Upper lobe of right lung (tissue), 1 donor: ENCODE measurements at regions not wholly inside any gene's neighbourhood (a gene's known extent, or its start where the extent isn't known, plus 50 kb on each side); places are given as distances from the start of the nearest gene placed in this dataset.

Source experiments
- ATAC-seq: fragments of 200-7000 bp; cut with Tn5 transposase; one replicate; pipeline ENCODE4 v1.9.1; 2020; ENCODE audit warnings: mild to moderate bottlenecking, moderate library complexity
- DNase-seq: peaks from one replicate; pipeline ENCODE4 v3.0.0-alpha.2; 2020
- H3K27ac ChIP-seq: fragments of 200-600 bp; one replicate; pipeline ENCODE4 v1.8.0; 2022
- H3K27me3 ChIP-seq: fragments of 200-600 bp; one replicate; pipeline ENCODE4 v1.8.0; 2022; ENCODE audit warnings: mild to moderate bottlenecking
- H3K36me3 ChIP-seq: fragments of 200-600 bp; one replicate; pipeline ENCODE4 v1.8.0; 2022
- H3K4me1 ChIP-seq: fragments of 200-600 bp; one replicate; pipeline ENCODE4 v1.8.0; 2022
- H3K4me3 ChIP-seq: fragments of 200-600 bp; one replicate; pipeline ENCODE4 v1.8.0; 2022; ENCODE audit warnings: mild to moderate bottlenecking
- H3K9me3 ChIP-seq: fragments of 200-600 bp; one replicate; pipeline ENCODE4 v1.8.0; 2022
- intact Hi-C: fragments of 100-400 bp; cut with DNase I; formaldehyde crosslinking; loops from one replicate; pipeline ENCODE4 v1.11.0; 2022
- TF ChIP-seq, protein P1 (sequence below): fragments of 200-600 bp; IDR thresholded peaks from one replicate; pipeline ENCODE4 v1.8.0; 2022; ENCODE audit warnings: antibody characterized with exemption
- donor health status: DM: no; HTN: yes; CAD: no; lungs with severe emphysema.

- intact Hi-C loops: no loop called here
- ATAC-seq (no peak), DNase-seq (no peak)
- Histone ChIP-seq H3K9me3 (no peaks in the 10 kb centered on the region), H3K36me3 (no peaks in the 10 kb centered on the region), H3K27ac (no peak overlapping the region), H3K4me1 (no peaks in the 10 kb centered on the region), H3K27me3 (no peaks in the 10 kb centered on the region), H3K4me3 (no peak overlapping the region)
- TF ChIP-seq, protein P1, sequence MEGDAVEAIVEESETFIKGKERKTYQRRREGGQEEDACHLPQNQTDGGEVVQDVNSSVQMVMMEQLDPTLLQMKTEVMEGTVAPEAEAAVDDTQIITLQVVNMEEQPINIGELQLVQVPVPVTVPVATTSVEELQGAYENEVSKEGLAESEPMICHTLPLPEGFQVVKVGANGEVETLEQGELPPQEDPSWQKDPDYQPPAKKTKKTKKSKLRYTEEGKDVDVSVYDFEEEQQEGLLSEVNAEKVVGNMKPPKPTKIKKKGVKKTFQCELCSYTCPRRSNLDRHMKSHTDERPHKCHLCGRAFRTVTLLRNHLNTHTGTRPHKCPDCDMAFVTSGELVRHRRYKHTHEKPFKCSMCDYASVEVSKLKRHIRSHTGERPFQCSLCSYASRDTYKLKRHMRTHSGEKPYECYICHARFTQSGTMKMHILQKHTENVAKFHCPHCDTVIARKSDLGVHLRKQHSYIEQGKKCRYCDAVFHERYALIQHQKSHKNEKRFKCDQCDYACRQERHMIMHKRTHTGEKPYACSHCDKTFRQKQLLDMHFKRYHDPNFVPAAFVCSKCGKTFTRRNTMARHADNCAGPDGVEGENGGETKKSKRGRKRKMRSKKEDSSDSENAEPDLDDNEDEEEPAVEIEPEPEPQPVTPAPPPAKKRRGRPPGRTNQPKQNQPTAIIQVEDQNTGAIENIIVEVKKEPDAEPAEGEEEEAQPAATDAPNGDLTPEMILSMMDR: peak; percentile 44
Observed at GRCh38 chr1:88302843-88303486, 381.1 kb upstream of the PKN2 start.

- intact Hi-C loops: no loop called here
- Histone ChIP-seq H3K4me3 (no peak overlapping the region), H3K27me3 (no peaks in the 10 kb centered on the region), H3K36me3 (no peaks in the 10 kb centered on the region), H3K4me1 (no peaks in the 10 kb centered on the region), H3K9me3 (no peaks in the 10 kb centered on the region), H3K27ac (no peak overlapping the region)
- ATAC-seq (no peak), DNase-seq (no peak)
- TF ChIP-seq, protein P1: no peak
Observed at GRCh38 chr1:88311265-88311664, 372.8 kb upstream of the PKN2 start.

- DNase-seq (no peak), ATAC-seq (no peak)
- Histone ChIP-seq H3K4me1 (no peaks in the 10 kb centered on the region), H3K9me3 (no peaks in the 10 kb centered on the region), H3K27me3 (no peaks in the 10 kb centered on the region), H3K4me3 (no peak overlapping the region), H3K36me3 (no peaks in the 10 kb centered on the region), H3K27ac (no peak overlapping the region)
- intact Hi-C loops: no loop called here
- TF ChIP-seq, protein P1: no peak
Observed at GRCh38 chr1:88311907-88312306, 372.2 kb upstream of the PKN2 start.

DNA sequence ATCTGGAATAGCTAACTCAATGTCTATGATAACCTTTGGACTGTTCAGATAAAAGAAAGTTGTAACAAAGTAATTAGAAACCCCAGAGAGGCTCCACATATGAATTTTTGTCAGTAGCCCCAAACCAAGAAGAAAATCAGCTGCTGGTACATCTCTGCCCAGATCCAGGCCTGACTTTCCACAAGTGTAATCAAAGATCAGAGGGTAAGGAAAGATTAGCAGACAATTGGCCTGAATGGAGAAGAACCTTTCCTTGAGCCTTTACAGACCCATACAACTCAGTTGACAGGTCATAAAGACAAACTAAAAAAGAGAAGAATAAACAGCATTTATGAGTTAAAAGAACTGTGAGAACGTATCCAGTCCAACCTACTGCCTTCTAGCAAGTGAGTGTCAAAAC is 366.7 kb upstream of the PKN2 start:
- no peaks in the 10 kb centered on the region for H3K9me3 ChIP-seq
- no peak overlapping the region for H3K27ac ChIP-seq
- no peaks in the 10 kb centered on the region for H3K36me3 ChIP-seq
- TF ChIP-seq, protein P1: no peak
- no peaks in the 10 kb centered on the region for H3K4me1 ChIP-seq
- H3K4me3 ChIP-seq: no peak overlapping the region
- no peak for ATAC-seq
- intact Hi-C loops: no loop called here
- no peaks in the 10 kb centered on the region for H3K27me3 ChIP-seq
- DNase-seq: no peak

DNA sequence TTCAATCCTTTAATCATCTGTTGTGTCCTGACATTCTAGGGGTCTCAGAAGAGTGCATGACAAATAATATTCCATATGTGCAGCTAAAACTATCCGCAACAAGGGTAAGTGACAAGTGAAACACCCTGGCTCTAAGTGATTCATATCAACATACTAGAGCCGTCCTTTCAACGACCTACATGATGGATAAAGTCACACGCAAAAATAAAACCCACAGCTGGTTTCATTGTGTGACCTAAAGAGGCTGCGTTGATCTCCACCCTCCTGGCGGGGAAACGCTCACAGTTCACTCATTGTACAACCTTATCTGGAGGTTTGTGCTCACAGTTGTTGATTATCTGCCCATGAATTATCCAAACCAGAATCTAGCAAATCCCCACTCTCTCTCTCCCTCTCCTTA is 365.3 kb upstream of the PKN2 start:
- no peak for ATAC-seq
- Histone ChIP-seq H3K27ac (no peak overlapping the region), H3K36me3 (no peaks in the 10 kb centered on the region), H3K4me1 (no peaks in the 10 kb centered on the region), H3K9me3 (no peaks in the 10 kb centered on the region), H3K27me3 (no peaks in the 10 kb centered on the region), H3K4me3 (no peak overlapping the region)
- intact Hi-C loops: no loop called here
- no peak for DNase-seq
- TF ChIP-seq, protein P1: no peak

GRCh38 chr1:88320291-88320690 is 363.8 kb upstream of the PKN2 start:
- TF ChIP-seq, protein P1: no peak
- no peak overlapping the region for H3K4me3 ChIP-seq
- ATAC-seq (no peak), DNase-seq (no peak)
- no peak overlapping the region for H3K27ac ChIP-seq
- H3K4me1 ChIP-seq: no peaks in the 10 kb centered on the region
- intact Hi-C loops: no loop called here
- no peaks in the 10 kb centered on the region for H3K9me3 ChIP-seq
- H3K36me3 ChIP-seq: no peaks in the 10 kb centered on the region
- no peaks in the 10 kb centered on the region for H3K27me3 ChIP-seq
